ENCODE measurements at regions not wholly inside any gene's neighbourhood (a gene's known extent, or its start where the extent isn't known, plus 50 kb on each side); places are given as distances from the start of the nearest gene placed in this dataset.

- no peak overlapping the region for H3K4me3 ChIP-seq (ENCODE audit: low read depth, low read length)
- no peaks in the 10 kb centered on the region for H3K4me1 ChIP-seq (ENCODE audit: control insufficient read depth, insufficient read depth, low read length)
- no peaks in the 10 kb centered on the region for H3K9me3 ChIP-seq (ENCODE audit: control insufficient read depth, insufficient read depth, low read depth, low read length)
- H3K27ac ChIP-seq (ENCODE audit: low read depth, low read length): no peak overlapping the region
- H3K9ac ChIP-seq (ENCODE audit: low read length): no peak overlapping the region
- no peaks in the 10 kb centered on the region for H3K36me3 ChIP-seq (ENCODE audit: control insufficient read depth, insufficient read depth, low read length)
- H3K27me3 ChIP-seq (ENCODE audit: control insufficient read depth, insufficient read depth, low read length): no peaks in the 10 kb centered on the region
Observed at GRCh38 chrX:27404366-27404765, 58.8 kb downstream of the PPP4R3C start.

DNA sequence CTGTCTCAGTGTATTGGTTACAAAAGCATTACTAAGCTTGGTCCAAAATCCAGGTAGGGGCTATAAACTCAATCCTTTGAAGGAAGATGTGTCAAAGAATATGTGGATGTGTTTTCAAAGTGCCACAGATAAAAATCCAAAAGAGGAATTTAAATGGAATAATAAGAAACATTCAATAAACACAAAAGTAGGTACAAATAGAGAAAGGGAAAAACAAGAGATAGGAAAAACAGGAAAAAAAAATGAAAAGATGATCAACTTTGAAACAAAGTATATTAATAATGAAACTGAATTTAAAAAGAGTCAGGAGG, 64.0 kb downstream of the PPP4R3C start:
- Histone ChIP-seq H3K36me3 (ENCODE audit: control insufficient read depth, insufficient read depth, low read length) (no peaks in the 10 kb centered on the region), H3K27me3 (ENCODE audit: control insufficient read depth, insufficient read depth, low read length) (no peaks in the 10 kb centered on the region; the same call in 1 of the 2 replicates), H3K4me3 (ENCODE audit: low read depth, low read length) (no peak overlapping the region), H3K9ac (ENCODE audit: low read length) (no peak overlapping the region), H3K9me3 (ENCODE audit: control insufficient read depth, insufficient read depth, low read depth, low read length) (no peaks in the 10 kb centered on the region), H3K27ac (ENCODE audit: low read depth, low read length) (no peak overlapping the region), H3K4me1 (ENCODE audit: control insufficient read depth, insufficient read depth, low read length) (no peaks in the 10 kb centered on the region)

DNA sequence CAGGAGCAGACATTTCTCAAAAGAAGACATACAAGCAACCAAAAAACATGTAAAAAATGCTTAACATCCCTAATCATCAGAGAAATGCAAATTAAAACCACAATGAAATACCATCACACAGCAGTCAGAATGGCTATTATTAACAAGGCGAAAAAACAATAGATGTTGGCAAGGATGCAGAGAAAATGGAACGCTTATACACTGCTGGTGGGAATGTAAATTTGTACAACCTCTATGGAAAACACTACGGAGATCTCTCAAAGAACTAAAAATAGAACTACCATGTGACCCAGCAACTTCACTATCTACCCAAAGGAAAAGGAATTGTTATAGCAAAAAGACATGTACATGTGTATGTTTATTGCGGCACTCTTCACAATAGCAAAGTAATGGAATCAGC, 71.5 kb downstream of the PPP4R3C start:
- Histone ChIP-seq H3K4me3 (ENCODE audit: low read depth, low read length) (no peak overlapping the region), H3K9ac (ENCODE audit: low read length) (no peak overlapping the region), H3K36me3 (ENCODE audit: control insufficient read depth, insufficient read depth, low read length) (no peaks in the 10 kb centered on the region), H3K4me1 (ENCODE audit: control insufficient read depth, insufficient read depth, low read length) (no peaks in the 10 kb centered on the region), H3K27me3 (ENCODE audit: control insufficient read depth, insufficient read depth, low read length) (no peaks in the 10 kb centered on the region; the same call in 1 of the 2 replicates), H3K9me3 (ENCODE audit: control insufficient read depth, insufficient read depth, low read depth, low read length) (no peaks in the 10 kb centered on the region), H3K27ac (ENCODE audit: low read depth, low read length) (no peak overlapping the region)

GRCh38 chrX:27381419-27381818, 81.7 kb downstream of the PPP4R3C start:
- no peak overlapping the region for H3K9ac ChIP-seq (ENCODE audit: low read length)
- H3K4me3 ChIP-seq (ENCODE audit: low read depth, low read length): no peak overlapping the region
- no peaks in the 10 kb centered on the region for H3K4me1 ChIP-seq (ENCODE audit: control insufficient read depth, insufficient read depth, low read length)
- no peak overlapping the region for H3K27ac ChIP-seq (ENCODE audit: low read depth, low read length)
- no peaks in the 10 kb centered on the region for H3K36me3 ChIP-seq (ENCODE audit: control insufficient read depth, insufficient read depth, low read length)
- H3K9me3 ChIP-seq (ENCODE audit: control insufficient read depth, insufficient read depth, low read depth, low read length): peaks cover 3% of the 10 kb centered on the region; the same call in 1 of the 2 replicates
- H3K27me3 ChIP-seq (ENCODE audit: control insufficient read depth, insufficient read depth, low read length): no peaks in the 10 kb centered on the region

DNA sequence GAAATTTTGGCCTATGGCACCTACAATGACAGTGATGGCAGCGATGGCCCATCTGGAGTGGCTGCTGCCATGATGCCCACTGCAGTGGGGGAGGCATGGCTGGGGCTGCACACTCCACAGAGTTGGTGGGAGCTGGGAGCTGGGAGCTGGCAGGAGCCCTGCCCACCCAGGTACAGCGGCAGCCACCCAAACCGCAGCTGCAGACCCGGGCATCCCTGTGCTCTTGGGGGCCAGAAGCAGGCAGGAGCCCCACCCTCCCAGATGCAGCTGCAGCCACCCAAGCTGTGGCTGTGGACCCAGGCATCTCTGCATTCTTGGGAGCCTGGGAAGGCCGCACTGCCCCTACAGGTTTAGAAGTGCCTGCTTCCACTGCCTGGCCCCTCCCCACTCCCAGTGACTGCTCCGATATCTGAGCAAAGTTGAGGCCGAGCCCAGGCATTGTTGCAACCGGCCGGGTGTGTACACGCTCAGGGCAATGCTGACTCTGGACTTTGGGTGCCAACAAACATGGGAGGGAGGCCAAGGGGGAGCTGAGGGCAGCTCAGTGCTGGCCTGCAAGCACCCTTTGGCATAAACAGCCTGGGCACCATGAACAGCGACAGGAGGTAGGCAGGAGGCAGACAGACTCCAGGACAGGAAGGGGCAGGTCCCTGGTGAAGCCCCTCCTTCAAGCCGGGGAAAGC, 82.8 kb downstream of the PPP4R3C start:
- Histone ChIP-seq H3K4me1 (ENCODE audit: control insufficient read depth, insufficient read depth, low read length) (no peaks in the 10 kb centered on the region), H3K27ac (ENCODE audit: low read depth, low read length) (no peak overlapping the region), H3K9me3 (ENCODE audit: control insufficient read depth, insufficient read depth, low read depth, low read length) (peaks cover 3% of the 10 kb centered on the region; the same call in 1 of the 2 replicates), H3K27me3 (ENCODE audit: control insufficient read depth, insufficient read depth, low read length) (no peaks in the 10 kb centered on the region), H3K4me3 (ENCODE audit: low read depth, low read length) (no peak overlapping the region), H3K9ac (ENCODE audit: low read length) (no peak overlapping the region), H3K36me3 (ENCODE audit: control insufficient read depth, insufficient read depth, low read length) (no peaks in the 10 kb centered on the region)

DNA sequence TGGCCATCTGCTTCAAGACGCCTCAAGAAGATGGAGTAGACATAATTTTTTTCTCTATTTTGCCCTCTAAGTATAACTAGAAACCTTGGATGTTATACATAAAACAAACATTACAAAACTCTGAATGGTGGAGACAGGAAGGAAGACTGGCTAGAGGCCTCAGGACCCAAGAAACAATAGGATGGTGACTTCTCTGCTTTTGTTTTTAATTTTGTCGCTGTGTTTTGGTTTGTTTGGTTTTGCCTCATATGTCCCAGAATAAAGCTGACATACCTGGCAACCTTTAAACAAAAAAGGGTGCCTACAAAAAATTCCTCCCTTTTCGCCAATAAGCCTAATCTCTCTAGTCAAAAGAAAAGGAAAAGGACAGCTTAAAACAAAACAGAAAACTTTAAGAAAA, 109.1 kb downstream of the PPP4R3C start:
- no peaks in the 10 kb centered on the region for H3K36me3 ChIP-seq (ENCODE audit: control insufficient read depth, insufficient read depth, low read length)
- H3K27me3 ChIP-seq (ENCODE audit: control insufficient read depth, insufficient read depth, low read length): no peaks in the 10 kb centered on the region
- H3K9me3 ChIP-seq (ENCODE audit: control insufficient read depth, insufficient read depth, low read depth, low read length): no peaks in the 10 kb centered on the region; the same call in 1 of the 2 replicates
- H3K27ac ChIP-seq (ENCODE audit: low read depth, low read length): no peak overlapping the region
- no peaks in the 10 kb centered on the region for H3K4me1 ChIP-seq (ENCODE audit: control insufficient read depth, insufficient read depth, low read length)
- H3K9ac ChIP-seq (ENCODE audit: low read length): no peak overlapping the region
- H3K4me3 ChIP-seq (ENCODE audit: low read depth, low read length): no peak overlapping the region

- H3K27ac ChIP-seq (ENCODE audit: low read depth, low read length): no peak overlapping the region
- no peaks in the 10 kb centered on the region for H3K4me1 ChIP-seq (ENCODE audit: control insufficient read depth, insufficient read depth, low read length)
- no peak overlapping the region for H3K9ac ChIP-seq (ENCODE audit: low read length)
- H3K9me3 ChIP-seq (ENCODE audit: control insufficient read depth, insufficient read depth, low read depth, low read length): no peaks in the 10 kb centered on the region; the same call in 1 of the 2 replicates
- H3K36me3 ChIP-seq (ENCODE audit: control insufficient read depth, insufficient read depth, low read length): no peaks in the 10 kb centered on the region
- no peak overlapping the region for H3K4me3 ChIP-seq (ENCODE audit: low read depth, low read length)
- no peaks in the 10 kb centered on the region for H3K27me3 ChIP-seq (ENCODE audit: control insufficient read depth, insufficient read depth, low read length)
Observed at GRCh38 chrX:27350476-27350875, 112.7 kb downstream of the PPP4R3C start.

- H3K9me3 ChIP-seq (ENCODE audit: control insufficient read depth, insufficient read depth, low read depth, low read length): no peaks in the 10 kb centered on the region
- H3K27me3 ChIP-seq (ENCODE audit: control insufficient read depth, insufficient read depth, low read length): no peaks in the 10 kb centered on the region
- no peak overlapping the region for H3K4me3 ChIP-seq (ENCODE audit: low read depth, low read length)
- no peak overlapping the region for H3K9ac ChIP-seq (ENCODE audit: low read length)
- no peaks in the 10 kb centered on the region for H3K36me3 ChIP-seq (ENCODE audit: control insufficient read depth, insufficient read depth, low read length)
- H3K27ac ChIP-seq (ENCODE audit: low read depth, low read length): no peak overlapping the region
- no peaks in the 10 kb centered on the region for H3K4me1 ChIP-seq (ENCODE audit: control insufficient read depth, insufficient read depth, low read length)
Observed at GRCh38 chrX:27336466-27337091, 126.6 kb downstream of the PPP4R3C start.

GRCh38 chrX:27321632-27322031, 141.5 kb downstream of the PPP4R3C start:
- Histone ChIP-seq H3K36me3 (ENCODE audit: control insufficient read depth, insufficient read depth, low read length) (no peaks in the 10 kb centered on the region), H3K4me3 (ENCODE audit: low read depth, low read length) (no peak overlapping the region), H3K27me3 (ENCODE audit: control insufficient read depth, insufficient read depth, low read length) (no peaks in the 10 kb centered on the region), H3K9me3 (ENCODE audit: control insufficient read depth, insufficient read depth, low read depth, low read length) (no peaks in the 10 kb centered on the region), H3K4me1 (ENCODE audit: control insufficient read depth, insufficient read depth, low read length) (no peaks in the 10 kb centered on the region), H3K9ac (ENCODE audit: low read length) (no peak overlapping the region), H3K27ac (ENCODE audit: low read depth, low read length) (no peak overlapping the region)

DNA sequence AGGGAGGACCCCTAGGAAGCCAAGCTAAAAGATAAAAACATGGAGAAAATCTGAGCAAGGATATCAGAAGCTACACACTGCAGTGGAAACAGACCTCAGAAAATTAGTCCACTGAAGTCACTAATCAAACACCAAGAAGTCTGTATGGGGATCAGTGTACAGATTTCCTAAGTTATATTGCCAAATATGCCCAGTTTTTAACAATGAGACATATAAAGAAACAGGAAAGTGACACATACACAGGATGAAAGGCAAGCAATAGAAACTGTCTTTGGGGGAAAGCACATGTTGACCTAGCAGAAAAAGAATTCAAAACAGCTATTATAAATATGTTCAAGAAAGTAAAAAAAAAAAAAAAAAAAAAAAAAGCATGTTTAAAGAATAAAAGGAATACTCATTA, 153.7 kb downstream of the PPP4R3C start:
- Histone ChIP-seq H3K4me1 (ENCODE audit: control insufficient read depth, insufficient read depth, low read length) (no peaks in the 10 kb centered on the region), H3K27ac (ENCODE audit: low read depth, low read length) (no peak overlapping the region), H3K9ac (ENCODE audit: low read length) (no peak overlapping the region), H3K9me3 (ENCODE audit: control insufficient read depth, insufficient read depth, low read depth, low read length) (no peaks in the 10 kb centered on the region), H3K27me3 (ENCODE audit: control insufficient read depth, insufficient read depth, low read length) (no peaks in the 10 kb centered on the region), H3K4me3 (ENCODE audit: low read depth, low read length) (no peak overlapping the region), H3K36me3 (ENCODE audit: control insufficient read depth, insufficient read depth, low read length) (no peaks in the 10 kb centered on the region)

- Histone ChIP-seq H3K27me3 (ENCODE audit: control insufficient read depth, insufficient read depth, low read length) (no peaks in the 10 kb centered on the region), H3K27ac (ENCODE audit: low read depth, low read length) (no peak overlapping the region), H3K4me3 (ENCODE audit: low read depth, low read length) (no peak overlapping the region), H3K9me3 (ENCODE audit: control insufficient read depth, insufficient read depth, low read depth, low read length) (no peaks in the 10 kb centered on the region), H3K4me1 (ENCODE audit: control insufficient read depth, insufficient read depth, low read length) (no peaks in the 10 kb centered on the region), H3K36me3 (ENCODE audit: control insufficient read depth, insufficient read depth, low read length) (no peaks in the 10 kb centered on the region), H3K9ac (ENCODE audit: low read length) (no peak overlapping the region)
Observed at GRCh38 chrX:27307546-27307945, 155.6 kb downstream of the PPP4R3C start.
